ENCODE measurements at regions not wholly inside any gene's neighbourhood (a gene's known extent, or its start where the extent isn't known, plus 50 kb on each side); places are given as distances from the start of the nearest gene placed in this dataset.

DNA sequence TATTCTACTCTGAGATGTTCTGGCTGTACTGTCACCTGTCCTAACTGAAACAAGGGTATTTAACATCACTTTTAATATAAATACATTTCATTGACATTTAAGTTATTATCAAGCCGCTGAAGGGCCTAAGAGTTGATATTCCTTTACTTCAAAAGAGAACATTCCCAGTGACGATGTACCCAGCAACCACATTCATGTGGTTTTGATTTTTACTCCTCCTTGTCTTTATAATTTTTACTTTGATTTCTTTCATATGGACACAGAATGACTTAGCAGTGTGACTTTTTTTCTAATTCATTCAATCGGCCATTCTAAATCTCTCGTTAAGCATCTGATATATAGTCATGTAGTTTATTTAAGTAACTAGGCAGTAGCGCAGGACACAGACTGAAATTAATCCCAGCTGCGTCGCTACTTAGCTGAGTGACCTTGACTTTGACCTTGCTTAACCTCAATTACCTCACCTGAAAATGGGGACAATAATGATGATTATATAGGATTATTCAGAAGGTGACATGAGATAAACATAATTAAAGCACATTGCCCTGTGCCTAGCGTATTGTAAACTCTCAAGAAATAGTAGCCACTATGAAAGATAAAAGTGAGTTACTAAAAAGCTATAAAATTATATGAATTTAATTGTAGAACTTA is 476.6 kb downstream of the SETD4 start:
- Histone ChIP-seq H3K79me2 (ENCODE audit: low read length) (no peaks in the 10 kb centered on the region), H3K4me2 (ENCODE audit: low read depth, low read length, poor library complexity, severe bottlenecking) (no peak overlapping the region), H3K27ac (ENCODE audit: low read length) (no peak overlapping the region), H2AFZ (ENCODE audit: low read length) (no peak overlapping the region), H3K4me3 (ENCODE audit: low read length) (no peak overlapping the region), H3K9ac (ENCODE audit: low read length) (no peak overlapping the region), H3K36me3 (ENCODE audit: insufficient read depth, low read length) (no peaks in the 10 kb centered on the region), H3K27me3 (ENCODE audit: low read length) (no peaks in the 10 kb centered on the region), H4K20me1 (ENCODE audit: insufficient read depth, low read depth, low read length) (no peaks in the 10 kb centered on the region), H3K4me1 (ENCODE audit: low read length) (no peaks in the 10 kb centered on the region), H3K9me3 (ENCODE audit: low read length) (no peaks in the 10 kb centered on the region), H3K9me2 (replicated peaks; ENCODE audit: insufficient read depth, low read length) (no peaks in the 10 kb centered on the region)
- DNase-seq, result no peak

- Histone ChIP-seq H3K9me2 (replicated peaks; ENCODE audit: insufficient read depth, low read length) (no peaks in the 10 kb centered on the region), H3K4me1 (ENCODE audit: low read length) (no peaks in the 10 kb centered on the region), H3K4me2 (ENCODE audit: low read depth, low read length, poor library complexity, severe bottlenecking) (no peak overlapping the region), H3K4me3 (ENCODE audit: low read length) (no peak overlapping the region), H3K36me3 (ENCODE audit: insufficient read depth, low read length) (no peaks in the 10 kb centered on the region), H3K9ac (ENCODE audit: low read length) (no peak overlapping the region), H3K79me2 (ENCODE audit: low read length) (no peaks in the 10 kb centered on the region), H4K20me1 (ENCODE audit: insufficient read depth, low read depth, low read length) (no peaks in the 10 kb centered on the region), H2AFZ (ENCODE audit: low read length) (no peak overlapping the region), H3K27ac (ENCODE audit: low read length) (no peak overlapping the region), H3K27me3 (ENCODE audit: low read length) (no peaks in the 10 kb centered on the region), H3K9me3 (ENCODE audit: low read length) (no peaks in the 10 kb centered on the region)
- no peak for DNase-seq
Measured at GRCh38 chr21:35582731-35583130, 477.6 kb downstream of the SETD4 start.

- H3K4me3 ChIP-seq (ENCODE audit: low read length), result no peak overlapping the region
- no peak overlapping the region for H2AFZ ChIP-seq (ENCODE audit: low read length)
- H3K9me2 ChIP-seq (replicated peaks; ENCODE audit: insufficient read depth, low read length), result no peaks in the 10 kb centered on the region
- H3K9ac ChIP-seq (ENCODE audit: low read length), result no peak overlapping the region
- no peak overlapping the region for H3K4me2 ChIP-seq (ENCODE audit: low read depth, low read length, poor library complexity, severe bottlenecking)
- no peaks in the 10 kb centered on the region for H3K27me3 ChIP-seq (ENCODE audit: low read length)
- no peaks in the 10 kb centered on the region for H3K9me3 ChIP-seq (ENCODE audit: low read length)
- no peaks in the 10 kb centered on the region for H3K36me3 ChIP-seq (ENCODE audit: insufficient read depth, low read length)
- H3K27ac ChIP-seq (ENCODE audit: low read length), result no peak overlapping the region
- H4K20me1 ChIP-seq (ENCODE audit: insufficient read depth, low read depth, low read length), result no peaks in the 10 kb centered on the region
- H3K4me1 ChIP-seq (ENCODE audit: low read length), result no peaks in the 10 kb centered on the region
- H3K79me2 ChIP-seq (ENCODE audit: low read length), result no peaks in the 10 kb centered on the region
- no peak for DNase-seq
Measured at GRCh38 chr21:35581640-35582039, 478.7 kb downstream of the SETD4 start.

DNA sequence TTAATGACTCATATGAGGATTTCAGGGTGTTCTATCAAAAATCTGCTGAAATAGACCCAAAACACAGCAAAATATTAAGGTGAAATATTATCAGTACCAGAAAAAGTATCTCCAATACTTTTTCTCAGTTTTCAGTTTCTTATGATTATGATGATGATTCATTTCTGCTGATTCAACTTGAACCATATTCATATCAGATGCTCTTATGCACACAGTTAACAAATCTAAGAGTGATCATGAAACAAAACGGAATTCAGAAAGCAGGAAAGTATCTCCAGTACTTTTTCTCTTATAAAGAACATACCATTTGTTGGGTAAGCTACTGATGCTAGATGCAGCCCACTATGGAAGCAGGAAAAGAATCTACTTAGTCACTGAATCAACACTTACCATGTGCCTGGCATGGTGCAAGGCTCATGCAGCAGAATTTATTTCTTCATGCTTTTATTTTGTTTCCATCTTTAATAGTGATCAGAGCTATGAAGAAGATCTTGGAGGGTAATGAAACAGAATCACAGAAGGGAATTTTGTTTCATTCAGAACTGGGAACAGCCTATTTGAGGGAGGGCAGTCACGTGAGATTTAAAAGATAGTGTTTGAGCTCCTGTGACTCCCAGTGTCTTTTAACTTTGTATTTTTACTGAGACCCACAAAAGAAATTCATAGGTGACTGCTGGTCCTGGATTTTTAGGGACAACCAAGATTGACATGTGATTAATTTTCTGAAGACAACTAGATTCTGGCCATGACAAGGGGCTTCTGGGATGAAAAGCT is 480.6 kb downstream of the SETD4 start:
- Histone ChIP-seq H3K9me3 (ENCODE audit: low read length) (no peaks in the 10 kb centered on the region), H3K27ac (ENCODE audit: low read length) (no peak overlapping the region)
- no peak for DNase-seq

DNA sequence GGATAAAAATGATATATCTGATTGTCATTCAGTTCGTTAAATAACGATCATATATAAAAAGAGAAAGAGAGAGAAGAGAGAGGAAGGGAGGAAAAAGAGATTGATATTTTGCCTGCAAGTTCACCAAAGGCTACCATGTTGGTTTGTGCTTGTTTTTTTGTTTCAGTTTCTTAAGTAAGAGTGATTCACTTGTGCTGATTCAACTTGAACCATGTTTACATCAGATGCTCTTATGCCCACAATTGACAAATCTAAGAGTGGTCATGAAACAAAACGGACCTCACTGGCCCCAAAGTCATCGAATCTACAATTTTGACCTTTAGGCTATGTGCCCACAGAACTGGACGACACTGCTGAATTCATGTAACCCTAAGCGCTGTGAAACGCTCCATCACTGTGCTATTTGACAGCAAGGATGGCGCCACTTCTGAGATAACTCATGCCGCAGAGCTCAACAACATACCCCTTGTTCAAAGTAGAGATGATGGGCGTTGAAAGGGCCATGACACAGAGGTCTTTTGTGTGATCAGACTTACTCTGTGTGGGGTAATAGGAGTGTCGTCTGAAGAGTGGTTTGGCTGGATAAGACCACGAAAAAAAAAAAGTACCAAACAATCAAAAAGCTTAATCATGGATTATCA is 481.4 kb downstream of the SETD4 start:
- Histone ChIP-seq H3K27ac (ENCODE audit: low read length) (no peak overlapping the region), H3K4me3 (ENCODE audit: low read length) (no peak overlapping the region), H3K4me1 (ENCODE audit: low read length) (no peaks in the 10 kb centered on the region)

More for the DNA sequence above, 480.6 kb downstream of the SETD4 start:
- Histone ChIP-seq H3K36me3 (ENCODE audit: insufficient read depth, low read length) (no peaks in the 10 kb centered on the region), H3K9me2 (replicated peaks; ENCODE audit: insufficient read depth, low read length) (no peaks in the 10 kb centered on the region), H3K4me3 (ENCODE audit: low read length) (no peak overlapping the region), H2AFZ (ENCODE audit: low read length) (no peak overlapping the region), H3K9ac (ENCODE audit: low read length) (no peak overlapping the region), H3K4me2 (ENCODE audit: low read depth, low read length, poor library complexity, severe bottlenecking) (no peak overlapping the region), H4K20me1 (ENCODE audit: insufficient read depth, low read depth, low read length) (no peaks in the 10 kb centered on the region), H3K79me2 (ENCODE audit: low read length) (no peaks in the 10 kb centered on the region), H3K27me3 (ENCODE audit: low read length) (no peaks in the 10 kb centered on the region), H3K4me1 (ENCODE audit: low read length) (no peaks in the 10 kb centered on the region)

DNA sequence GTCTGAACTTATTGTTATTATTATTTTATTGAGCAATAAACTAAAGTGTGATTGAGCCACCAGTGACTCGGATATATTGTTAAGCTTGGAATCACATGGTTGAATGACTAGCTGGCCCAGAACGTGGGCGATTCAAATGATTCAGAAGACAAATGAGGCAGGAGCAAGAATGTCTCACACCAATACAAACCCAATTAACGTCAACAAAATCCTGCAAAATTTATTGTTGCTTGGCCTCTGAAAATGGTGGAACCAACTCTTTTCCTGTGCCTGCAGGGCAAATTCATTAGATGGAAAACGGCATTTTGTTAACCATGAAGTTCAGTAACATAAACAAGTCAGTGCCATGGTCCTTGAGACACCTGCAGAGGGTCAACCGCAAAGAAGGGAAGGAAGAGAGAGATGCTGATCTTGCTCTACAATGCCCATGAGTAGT is 482.0 kb downstream of the SETD4 start:
- no peak overlapping the region for H2AFZ ChIP-seq (ENCODE audit: low read length)
- no peaks in the 10 kb centered on the region for H3K27me3 ChIP-seq (ENCODE audit: low read length)
- no peaks in the 10 kb centered on the region for H3K36me3 ChIP-seq (ENCODE audit: insufficient read depth, low read length)

More for the DNA sequence above, 481.4 kb downstream of the SETD4 start:
- Histone ChIP-seq H3K9me3 (ENCODE audit: low read length) (no peaks in the 10 kb centered on the region), H2AFZ (ENCODE audit: low read length) (no peak overlapping the region), H3K27me3 (ENCODE audit: low read length) (no peaks in the 10 kb centered on the region), H3K4me2 (ENCODE audit: low read depth, low read length, poor library complexity, severe bottlenecking) (no peak overlapping the region), H3K9me2 (replicated peaks; ENCODE audit: insufficient read depth, low read length) (no peaks in the 10 kb centered on the region), H3K9ac (ENCODE audit: low read length) (no peak overlapping the region), H3K36me3 (ENCODE audit: insufficient read depth, low read length) (no peaks in the 10 kb centered on the region), H4K20me1 (ENCODE audit: insufficient read depth, low read depth, low read length) (no peaks in the 10 kb centered on the region), H3K79me2 (ENCODE audit: low read length) (no peaks in the 10 kb centered on the region)
- DNase-seq, result no peak

DNA sequence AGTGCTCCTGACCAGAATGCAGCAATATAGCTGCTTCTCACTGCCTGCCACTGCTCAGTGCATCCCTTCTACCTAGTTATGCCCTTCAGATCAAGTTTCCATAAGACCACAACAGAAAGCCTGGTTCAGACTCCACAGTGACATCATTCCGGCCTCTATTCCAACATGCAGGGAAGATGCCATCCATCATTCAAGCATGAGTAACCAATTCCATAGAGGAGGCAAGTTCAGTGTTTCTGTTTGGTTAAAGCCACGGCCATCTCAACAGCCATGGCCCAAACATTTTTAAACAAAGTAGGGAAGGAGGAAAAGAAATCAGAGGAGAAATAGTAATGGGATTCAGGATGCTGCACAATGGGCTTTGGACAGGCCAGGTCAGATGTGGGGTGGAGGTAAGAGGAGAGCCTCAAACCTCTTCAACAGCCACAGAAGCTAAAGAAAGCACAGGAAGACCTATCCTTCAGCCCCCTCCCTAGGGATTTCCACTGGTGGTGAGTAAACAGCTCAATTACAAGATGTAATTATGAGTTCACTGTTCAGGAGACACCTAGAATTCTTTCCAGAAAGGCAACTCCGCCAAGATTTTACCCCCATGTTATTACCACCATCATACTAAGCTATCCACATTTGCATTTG is 484.9 kb downstream of the SETD4 start:
- Histone ChIP-seq H2AFZ (ENCODE audit: low read length) (no peak overlapping the region), H4K20me1 (ENCODE audit: insufficient read depth, low read depth, low read length) (no peaks in the 10 kb centered on the region), H3K27me3 (ENCODE audit: low read length) (no peaks in the 10 kb centered on the region), H3K4me3 (ENCODE audit: low read length) (no peak overlapping the region), H3K9me2 (replicated peaks; ENCODE audit: insufficient read depth, low read length) (no peaks in the 10 kb centered on the region), H3K27ac (ENCODE audit: low read length) (no peak overlapping the region), H3K9ac (ENCODE audit: low read length) (no peak overlapping the region), H3K79me2 (ENCODE audit: low read length) (no peaks in the 10 kb centered on the region), H3K4me1 (ENCODE audit: low read length) (no peaks in the 10 kb centered on the region), H3K4me2 (ENCODE audit: low read depth, low read length, poor library complexity, severe bottlenecking) (no peak overlapping the region), H3K36me3 (ENCODE audit: insufficient read depth, low read length) (no peaks in the 10 kb centered on the region), H3K9me3 (ENCODE audit: low read length) (no peaks in the 10 kb centered on the region)
- no peak for DNase-seq

More for the DNA sequence above, 482.0 kb downstream of the SETD4 start:
- no peaks in the 10 kb centered on the region for H3K4me1 ChIP-seq (ENCODE audit: low read length)
- no peaks in the 10 kb centered on the region for H3K9me3 ChIP-seq (ENCODE audit: low read length)
- H3K9me2 ChIP-seq (replicated peaks; ENCODE audit: insufficient read depth, low read length), result no peaks in the 10 kb centered on the region
- DNase-seq, result no peak
- H3K4me2 ChIP-seq (ENCODE audit: low read depth, low read length, poor library complexity, severe bottlenecking), result no peak overlapping the region
- no peak overlapping the region for H3K4me3 ChIP-seq (ENCODE audit: low read length)
- H3K27ac ChIP-seq (ENCODE audit: low read length), result no peak overlapping the region
- no peaks in the 10 kb centered on the region for H3K79me2 ChIP-seq (ENCODE audit: low read length)
- no peaks in the 10 kb centered on the region for H4K20me1 ChIP-seq (ENCODE audit: insufficient read depth, low read depth, low read length)
- no peak overlapping the region for H3K9ac ChIP-seq (ENCODE audit: low read length)
